Lung microvascular endothelial cell (primary cell): ENCODE measurements at regions not wholly inside any gene's neighbourhood (a gene's known extent, or its start where the extent isn't known, plus 50 kb on each side); places are given as distances from the start of the nearest gene placed in this dataset.
"Not testable (repeated sequence)": the region's sequence is repeated elsewhere in the genome, so short reads cannot be mapped to it uniquely, and the experiment has no call there.

Experiments
- DNase-seq, 2 donors: peaks; one replicate each; pipeline versions ENCODE4 v3.0.0 to v3.0.0-alpha.2; 2010; ENCODE audit warnings: low read depth in 2 of 2

GRCh38 chr16:64130140-64130539, 991.7 kb downstream of the CDH11 start:
- DNase-seq, result no peak

GRCh38 chr16:64122177-64122576, 999.7 kb downstream of the CDH11 start:
- DNase-seq, result no peak

DNA sequence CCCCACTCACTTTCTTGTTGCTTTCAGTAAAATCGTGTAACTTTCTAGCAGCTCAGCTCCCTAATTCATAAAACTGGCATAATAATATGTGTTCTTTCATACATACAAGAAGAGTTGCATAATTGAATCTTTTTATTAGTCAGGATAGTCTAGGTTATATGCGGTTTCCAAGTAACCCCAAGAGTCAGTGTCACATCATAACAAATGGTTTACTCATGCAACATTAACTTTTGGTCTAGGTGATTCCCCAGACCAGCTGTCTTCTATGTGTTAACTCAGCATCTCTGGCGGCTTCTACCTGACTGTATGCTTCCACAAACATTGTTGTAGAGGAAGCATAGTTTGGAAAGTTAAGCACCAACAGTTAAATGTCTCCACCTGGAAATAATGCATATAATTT, 1000.4 kb downstream of the CDH11 start:
- DNase-seq, result no peak

DNA sequence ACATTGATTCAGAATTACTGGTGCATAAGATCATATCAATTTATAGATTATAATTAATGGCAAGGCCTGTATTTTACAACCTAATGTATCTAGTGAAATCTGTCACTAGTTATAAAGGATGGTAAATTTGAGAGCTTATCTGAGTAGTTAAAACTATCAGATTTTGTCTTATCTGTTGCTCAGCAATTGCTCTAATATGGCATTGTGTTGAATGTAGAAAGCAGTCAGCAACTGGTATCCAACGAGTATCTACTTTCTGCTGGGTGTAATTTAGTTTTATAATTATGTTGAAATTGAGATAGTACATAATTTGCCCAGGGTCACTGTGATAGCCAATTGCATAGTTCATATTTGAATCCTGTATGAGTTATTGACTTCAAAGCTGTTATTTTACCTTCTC, 1005.7 kb downstream of the CDH11 start:
- no peak for DNase-seq

DNA sequence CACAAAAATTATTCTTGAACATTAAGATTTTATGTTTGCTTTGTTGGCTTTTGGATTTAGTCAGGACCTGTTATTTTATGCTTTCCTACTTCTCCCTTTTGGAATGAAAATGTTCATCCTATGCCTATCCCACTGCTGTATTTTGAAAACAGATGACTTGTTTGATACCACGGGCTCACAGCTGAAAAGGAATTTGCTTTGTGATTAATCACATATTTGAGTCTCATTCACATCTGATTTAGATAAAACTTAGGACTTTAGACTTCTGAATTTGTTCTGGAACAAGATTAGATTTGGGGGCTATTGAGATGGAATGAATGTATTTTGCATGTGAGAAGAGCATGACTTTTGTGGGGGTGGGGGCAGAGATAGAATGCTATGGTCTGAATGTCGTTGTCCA, 1012.6 kb downstream of the CDH11 start:
- no peak for DNase-seq

- DNase-seq, result no peak
These were observed 1019.2 kb downstream of the CDH11 start for GRCh38 chr16:64102654-64103053.

DNA sequence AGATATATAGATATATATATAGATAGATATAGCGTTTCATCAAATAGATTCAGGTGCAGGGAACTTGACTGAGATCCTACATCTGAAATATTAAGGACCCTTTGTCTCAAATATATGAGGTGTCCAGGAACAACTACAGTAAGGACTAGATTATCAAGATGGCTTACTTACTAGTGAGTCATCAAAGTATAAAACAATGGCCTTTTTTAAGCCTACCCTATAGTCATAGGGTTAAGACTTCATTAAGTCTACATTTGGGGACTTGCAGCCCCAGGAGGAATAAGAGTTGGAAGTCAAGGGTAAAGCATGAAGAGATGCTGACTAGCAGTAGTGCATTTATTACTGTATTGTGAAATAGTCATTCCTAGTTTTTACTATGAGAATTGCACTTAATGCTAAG, 1023.4 kb downstream of the CDH11 start:
- DNase-seq, result no peak

- DNase-seq, result no peak
These were observed 1025.2 kb downstream of the CDH11 start for GRCh38 chr16:64096689-64097088.

GRCh38 chr16:64094992-64095634, 1026.8 kb downstream of the CDH11 start:
- no peak for DNase-seq

DNA sequence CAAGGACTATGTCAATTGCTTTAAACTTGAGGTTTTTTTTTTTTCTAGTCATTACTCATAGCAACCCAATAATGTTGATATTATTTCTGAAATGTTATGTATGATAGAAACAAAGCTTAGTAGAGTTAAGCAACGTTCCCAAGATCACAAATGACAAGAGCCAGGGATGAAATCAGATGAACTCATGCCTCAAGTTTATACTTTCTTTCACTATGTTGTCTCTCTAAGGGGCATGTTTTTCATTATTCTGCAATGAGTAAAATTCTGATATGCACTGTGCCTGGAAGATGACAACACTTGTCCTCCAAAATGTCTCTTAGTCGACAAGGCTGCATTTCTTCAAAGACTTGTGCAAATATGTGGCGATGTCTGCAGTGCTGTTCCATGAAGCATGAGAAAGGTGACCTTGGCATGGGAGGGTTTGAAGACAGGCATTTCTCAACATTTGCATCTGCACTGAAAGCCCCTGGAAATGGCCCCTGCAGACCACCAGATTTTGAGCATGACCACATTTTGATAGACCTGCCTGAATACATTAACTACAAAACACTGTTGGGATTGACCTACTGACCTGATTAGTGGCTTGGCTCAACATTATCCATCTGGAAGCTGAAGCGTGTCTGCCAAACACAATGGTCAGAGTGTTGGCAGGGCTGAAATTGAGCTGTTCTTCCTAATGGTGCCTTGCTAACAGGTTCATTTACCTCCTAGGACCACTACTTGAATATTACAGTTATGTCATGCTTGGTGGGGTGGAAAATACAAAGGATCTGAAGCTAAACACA, 1027.5 kb downstream of the CDH11 start:
- DNase-seq, result no peak

- no peak for DNase-seq
These were observed 1029.6 kb downstream of the CDH11 start for GRCh38 chr16:64092271-64092670.

DNA sequence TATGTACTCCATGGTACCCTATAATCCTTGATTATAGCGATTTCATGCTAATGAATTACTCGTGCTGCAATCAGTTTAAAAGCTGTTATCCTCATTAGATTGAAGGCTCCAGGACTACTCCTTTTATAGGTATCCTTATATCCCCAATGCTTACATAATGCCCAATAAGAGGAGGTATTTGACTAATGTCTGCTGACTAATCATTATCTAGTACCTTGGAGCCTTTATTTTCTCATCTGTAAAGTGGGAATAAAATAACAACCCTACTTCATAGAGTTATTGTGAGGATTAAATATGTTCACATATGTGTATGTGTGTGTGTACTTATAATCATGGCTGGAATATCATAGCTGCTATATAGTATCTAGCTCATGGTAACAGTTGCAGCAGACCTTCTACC, 1031.5 kb downstream of the CDH11 start:
- no peak for DNase-seq

DNA sequence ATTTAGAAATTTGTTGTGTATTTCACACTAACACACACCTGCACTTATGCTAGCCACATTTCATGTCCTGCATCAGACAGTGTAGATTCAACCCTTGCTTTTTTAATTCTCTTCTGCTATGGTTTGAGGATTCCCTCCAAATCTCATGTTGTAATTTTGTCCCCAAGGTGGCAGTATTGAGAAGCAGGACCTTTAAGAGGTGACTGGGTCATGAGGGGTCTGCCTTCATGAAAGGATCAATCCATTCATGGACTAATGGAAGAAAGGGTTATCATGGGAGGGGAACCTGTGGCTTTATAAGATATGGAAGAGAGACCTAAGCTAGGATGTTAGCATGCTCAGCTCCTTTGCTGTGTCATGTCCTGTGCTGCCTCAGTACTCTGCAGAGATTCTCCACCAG, 1032.2 kb downstream of the CDH11 start:
- DNase-seq, result peak; percentile 1 to 29

- no peak for DNase-seq
These were observed 1033.0 kb downstream of the CDH11 start for GRCh38 chr16:64088838-64089237.

DNA sequence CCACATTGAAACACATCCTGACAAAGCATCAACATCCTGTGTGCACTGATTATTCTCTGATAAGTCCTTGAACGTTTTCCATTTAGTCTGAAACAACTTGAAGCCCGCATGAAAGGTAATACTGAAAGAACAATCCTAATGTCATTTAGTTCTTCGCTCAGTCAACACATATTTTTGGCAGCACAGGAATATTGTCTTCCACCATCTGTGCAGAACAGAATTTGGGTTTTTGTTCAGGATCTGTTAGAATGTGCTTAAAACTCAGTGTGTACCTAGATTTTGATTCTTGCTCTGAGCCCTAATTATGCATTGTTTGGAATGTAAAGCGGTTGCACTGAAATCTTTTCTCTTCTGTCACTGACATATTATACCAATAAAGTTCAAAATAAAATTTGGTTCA, 1036.6 kb downstream of the CDH11 start:
- DNase-seq, result no peak

DNA sequence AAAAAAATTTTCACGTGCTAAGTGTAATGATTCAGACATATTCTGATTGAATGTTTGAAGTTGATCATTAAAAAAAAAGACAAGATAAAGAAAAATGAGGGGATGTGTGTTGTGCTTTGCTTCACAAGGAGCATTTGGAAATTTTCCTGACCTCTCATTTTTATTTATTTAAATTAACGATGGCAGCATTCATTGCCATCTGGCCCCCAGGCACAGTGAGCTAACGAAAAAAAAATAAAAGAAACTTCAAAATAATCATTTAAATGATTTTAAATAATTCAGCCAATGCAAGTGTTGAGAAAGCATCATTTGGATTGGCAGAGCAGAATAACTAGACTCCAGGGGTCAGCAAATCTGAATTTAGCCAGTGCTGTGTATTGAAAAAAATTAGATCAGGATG, 1037.2 kb downstream of the CDH11 start:
- DNase-seq, result no peak

- no peak for DNase-seq
These were observed 1038.3 kb downstream of the CDH11 start for GRCh38 chr16:64083428-64084129.

- no peak for DNase-seq
These were observed 1044.6 kb downstream of the CDH11 start for GRCh38 chr16:64077242-64077641.

DNA sequence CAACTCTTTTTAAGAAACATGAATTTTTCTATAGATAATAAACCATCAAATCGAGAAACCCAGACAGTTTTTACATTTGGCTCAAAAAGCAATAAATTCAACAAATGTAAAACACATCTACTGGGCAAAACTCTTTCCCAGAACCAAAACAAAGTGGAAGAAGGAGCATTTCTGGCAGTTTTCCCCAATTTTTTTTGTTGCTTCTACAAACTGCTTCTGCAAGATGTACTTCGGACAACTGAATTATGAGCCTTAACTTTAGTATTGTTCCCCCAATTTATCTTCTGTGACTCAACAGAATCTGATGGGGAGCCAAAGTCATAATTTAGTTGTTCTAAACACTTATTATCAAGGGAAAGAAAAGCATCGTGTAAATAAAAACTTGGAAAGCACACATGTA, 1047.2 kb downstream of the CDH11 start:
- no peak for DNase-seq

DNA sequence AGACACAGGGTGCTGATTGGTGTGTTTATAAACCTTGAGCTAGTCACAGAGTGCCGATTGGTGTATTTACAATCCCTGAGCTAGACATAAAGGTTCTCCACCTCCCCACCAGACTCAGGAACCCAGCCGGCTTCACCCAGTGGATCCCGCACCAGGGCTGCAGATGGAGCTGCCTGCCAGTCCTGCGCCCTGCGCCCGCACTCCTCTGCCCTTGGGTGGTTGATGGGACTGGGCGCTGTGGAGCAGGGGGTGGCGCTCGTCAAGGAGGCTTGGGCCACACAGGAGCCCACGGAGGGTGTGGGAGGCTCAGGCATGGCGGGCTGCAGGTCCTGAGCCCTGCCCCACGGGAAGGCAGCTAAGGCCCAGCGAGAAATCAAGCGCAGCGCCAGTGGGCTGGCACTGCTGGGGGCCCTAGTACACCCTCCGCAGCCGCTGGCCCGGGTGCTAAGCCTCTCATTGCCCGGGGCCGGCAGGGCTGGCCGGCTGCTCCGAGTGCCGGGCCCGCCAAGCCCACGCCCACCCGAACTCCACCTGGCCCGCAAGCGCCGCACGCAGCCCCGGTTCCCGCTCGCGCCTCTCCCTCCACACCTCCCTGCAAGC, 1049.6 kb downstream of the CDH11 start:
- DNase-seq, result not testable (repeated sequence)

GRCh38 chr16:64065523-64065922, 1056.3 kb downstream of the CDH11 start:
- DNase-seq, result no peak

GRCh38 chr16:64061621-64062020, 1060.2 kb downstream of the CDH11 start:
- DNase-seq, result no peak
